Stomach (tissue), 8 donors: ENCODE measurements at regions not wholly inside any gene's neighbourhood (a gene's known extent, or its start where the extent isn't known, plus 50 kb on each side); places are given as distances from the start of the nearest gene placed in this dataset.
"Not testable (repeated sequence)": the region's sequence is repeated elsewhere in the genome, so short reads cannot be mapped to it uniquely, and the experiment has no call there.

Experiments used
- DNase-seq, 2 donors: peaks; one replicate each; pipeline versions ENCODE4 v3.0.0 to v3.0.0-alpha.2; 2013 to 2019
- H3K27ac ChIP-seq, 5 donors: fragments of 200-600 bp in 4 of 5; sonication (generic) in 4 of 5; one replicate each; pipeline ENCODE4 v1.5.1; 2013 to 2019; ENCODE audit warnings: mild to moderate bottlenecking in 1 of 5, moderate library complexity in 1 of 5
- H3K27me3 ChIP-seq, 3 donors: fragments of 200-600 bp; sonication (generic); one replicate each; pipeline ENCODE4 v1.5.1; 2017 to 2019; ENCODE audit warnings: mixed run types in 1 of 3
- H3K36me3 ChIP-seq, 4 donors: fragments of 200-600 bp; sonication (generic); 1 replicate in 3 of 4; 2 replicates in 1 of 4; pipeline ENCODE4 v1.5.1; 2016 to 2019
- H3K4me1 ChIP-seq, 4 donors: fragments of 200-600 bp; sonication (generic); one replicate each; pipeline ENCODE4 v1.5.1; 2016 to 2019
- H3K4me3 ChIP-seq, 4 donors: fragments of 200-600 bp; sonication (generic) in 3 of 4; one replicate each; pipeline ENCODE4 v1.5.1; 2016 to 2019; ENCODE audit warnings: mild to moderate bottlenecking in 1 of 4
- H3K9me3 ChIP-seq, 4 donors: fragments of 200-600 bp; sonication (generic); one replicate each; pipeline ENCODE4 v1.5.1; 2016 to 2019
- EP300 ChIP-seq: sonication (generic); formaldehyde crosslinking; IDR thresholded peaks from one replicate; pipeline ENCODE4 v1.6.1; 2017; ENCODE audit warnings: antibody characterized with exemption
- POLR2A ChIP-seq, 4 donors: fragments of 450-650 bp; IDR thresholded peaks; one replicate each; pipeline ENCODE4 v1.6.1; 2016; ENCODE audit warnings: antibody characterized with exemption in 4 of 4, control low read depth in 2 of 4, mild to moderate bottlenecking in 1 of 4, moderate library complexity in 1 of 4
- POLR2AphosphoS5 ChIP-seq, 3 donors: sonication (generic); formaldehyde crosslinking; IDR thresholded peaks; one replicate each; pipeline ENCODE4 v1.6.1; 2016; ENCODE audit warnings: antibody characterized with exemption in 3 of 3
- WGBS, 5 donors: extraction: QIAGEN DNeasy Blood & Tissue Kit in 3 of 5; methylation state at CpG; one replicate each; pipeline versions ENCODE4 v1.1.5 to v1.1.7; 2013 to 2018; 5-methylcytosine and 5-hydroxymethylcytosine counted together
- intact Hi-C: fragments of 100-400 bp; cut with DNase I; formaldehyde crosslinking; loops from one replicate; pipeline ENCODE4 v1.15.1; 2023; ENCODE audit warnings: low total_unique reads
- TF ChIP-seq, protein P1 (sequence below), 7 experiments: fragments of 450-650 bp in 4 of 7; fragments of 200-600 bp in 3 of 7; sonication (generic) in 3 of 7; IDR thresholded peaks; one replicate each; pipeline ENCODE4 v1.5.1; 2016 to 2019; ENCODE audit warnings: antibody characterized with exemption in 7 of 7, control low read depth in 2 of 7, mild to moderate bottlenecking in 1 of 7
- donor health status: healthy with polysubstance abuse.
- donor health status: Bipolar disorder and iron deficiency.
- donor health status: healthy.

DNA sequence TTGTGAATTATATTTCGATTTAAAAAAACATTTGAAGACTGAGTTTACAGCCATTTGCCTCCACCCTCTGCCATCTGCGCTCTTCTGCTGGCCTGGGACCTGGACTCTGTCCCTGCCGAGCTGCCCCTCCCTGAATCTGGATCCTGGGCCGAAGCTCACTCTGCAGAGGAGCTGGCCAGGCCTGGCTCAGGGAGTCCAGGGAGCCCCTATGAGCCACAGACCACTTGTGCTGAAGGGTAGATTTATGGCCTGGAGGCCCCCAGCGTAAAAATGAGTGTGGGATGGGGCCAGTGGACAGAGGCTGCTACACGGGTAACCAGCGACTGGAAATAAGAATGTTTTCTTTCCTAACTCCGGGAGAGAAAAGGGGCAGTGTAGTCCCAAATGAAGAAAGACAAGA, 129.8 kb downstream of the FGF18 start:
- Histone ChIP-seq H3K4me1 (no peaks in the 10 kb centered on the region), H3K36me3 (no peaks in the 10 kb centered on the region), H3K4me3 (no peak overlapping the region), H3K27ac (no peak overlapping the region), H3K27me3 (no peaks in the 10 kb centered on the region), H3K9me3 (peaks cover 0 to 6% (median 0%) of the 10 kb centered on the region in 4 donors)
- TF ChIP-seq EP300: no peak
- TF ChIP-seq POLR2AphosphoS5 (IDR thresholded peaks at IDR 0.05): no peak
- TF ChIP-seq POLR2A (IDR thresholded peaks at IDR 0.05): no peak
- TF ChIP-seq, protein P1, sequence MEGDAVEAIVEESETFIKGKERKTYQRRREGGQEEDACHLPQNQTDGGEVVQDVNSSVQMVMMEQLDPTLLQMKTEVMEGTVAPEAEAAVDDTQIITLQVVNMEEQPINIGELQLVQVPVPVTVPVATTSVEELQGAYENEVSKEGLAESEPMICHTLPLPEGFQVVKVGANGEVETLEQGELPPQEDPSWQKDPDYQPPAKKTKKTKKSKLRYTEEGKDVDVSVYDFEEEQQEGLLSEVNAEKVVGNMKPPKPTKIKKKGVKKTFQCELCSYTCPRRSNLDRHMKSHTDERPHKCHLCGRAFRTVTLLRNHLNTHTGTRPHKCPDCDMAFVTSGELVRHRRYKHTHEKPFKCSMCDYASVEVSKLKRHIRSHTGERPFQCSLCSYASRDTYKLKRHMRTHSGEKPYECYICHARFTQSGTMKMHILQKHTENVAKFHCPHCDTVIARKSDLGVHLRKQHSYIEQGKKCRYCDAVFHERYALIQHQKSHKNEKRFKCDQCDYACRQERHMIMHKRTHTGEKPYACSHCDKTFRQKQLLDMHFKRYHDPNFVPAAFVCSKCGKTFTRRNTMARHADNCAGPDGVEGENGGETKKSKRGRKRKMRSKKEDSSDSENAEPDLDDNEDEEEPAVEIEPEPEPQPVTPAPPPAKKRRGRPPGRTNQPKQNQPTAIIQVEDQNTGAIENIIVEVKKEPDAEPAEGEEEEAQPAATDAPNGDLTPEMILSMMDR (IDR thresholded peaks at IDR 0.05): no peak
- no peak for DNase-seq
- WGBS, 5 donors: 68 to 82% (median 69%) methylated on average over 8 of the region's 8 CpGs
- intact Hi-C loops: no loop called here

DNA sequence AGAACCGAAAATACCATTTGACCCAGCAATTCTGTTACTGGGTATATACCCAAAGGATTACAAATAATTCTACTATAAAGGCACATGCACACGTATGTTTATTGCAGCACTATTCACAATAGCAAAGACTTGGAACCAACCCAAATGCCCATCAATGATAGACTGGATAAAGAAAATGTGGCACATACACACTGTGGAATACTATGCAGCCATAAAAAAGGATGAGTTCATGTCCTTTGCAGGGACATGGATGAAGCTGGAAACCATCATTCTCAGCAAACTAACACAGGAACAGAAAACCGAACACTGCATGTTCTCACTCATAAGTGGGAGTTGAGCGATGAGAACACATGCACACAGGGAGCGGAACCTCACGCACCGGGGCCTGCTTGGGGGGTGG, 134.4 kb downstream of the FGF18 start:
- 88 to 97% (median 92%) methylated on average over 7 of the region's 7 CpGs for WGBS, 5 donors
- H3K4me3 ChIP-seq, intact Hi-C loops: not testable (repeated sequence)

DNA sequence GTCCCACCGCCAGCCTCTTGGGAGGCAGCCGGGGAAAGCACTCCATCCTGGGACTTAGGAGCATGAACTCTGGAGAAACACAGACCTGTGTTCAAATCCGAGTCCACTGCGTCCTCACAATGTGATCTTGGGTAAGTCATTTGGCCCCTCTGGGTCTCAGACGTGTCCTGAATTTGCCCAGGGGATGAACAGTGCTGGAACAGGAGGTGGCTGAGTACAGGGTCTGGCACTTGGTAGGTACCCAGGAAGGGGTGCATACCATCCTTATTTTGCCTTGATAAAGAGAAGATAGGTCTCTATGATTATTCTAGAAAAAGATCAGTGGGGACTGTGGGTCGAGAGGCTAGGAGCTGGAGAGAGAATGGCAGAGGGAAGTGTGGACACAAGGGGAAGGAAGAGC, 135.7 kb downstream of the FGF18 start:
- Histone ChIP-seq H3K4me1 (no peaks in the 10 kb centered on the region), H3K27me3 (peaks cover 0 to 13% (median 0%) of the 10 kb centered on the region in 3 donors), H3K4me3 (no peak overlapping the region), H3K9me3 (peaks cover 0 to 6% (median 0%) of the 10 kb centered on the region in 4 donors), H3K36me3 (no peaks in the 10 kb centered on the region), H3K27ac (no peak overlapping the region)
- 74 to 92% (median 78%) methylated on average over 6 of the region's 6 CpGs for WGBS, 5 donors
- DNase-seq: no peak
- intact Hi-C loops: no loop called here
- TF ChIP-seq, protein P1 (IDR thresholded peaks at IDR 0.05): no peak

More for the DNA sequence above, 134.4 kb downstream of the FGF18 start:
- not testable (repeated sequence) for H3K27ac ChIP-seq, H3K36me3 ChIP-seq, H3K9me3 ChIP-seq, H3K4me1 ChIP-seq, DNase-seq
- H3K27me3 ChIP-seq: peaks cover 0 to 13% (median 0%) of the 10 kb centered on the region in 3 donors

DNA sequence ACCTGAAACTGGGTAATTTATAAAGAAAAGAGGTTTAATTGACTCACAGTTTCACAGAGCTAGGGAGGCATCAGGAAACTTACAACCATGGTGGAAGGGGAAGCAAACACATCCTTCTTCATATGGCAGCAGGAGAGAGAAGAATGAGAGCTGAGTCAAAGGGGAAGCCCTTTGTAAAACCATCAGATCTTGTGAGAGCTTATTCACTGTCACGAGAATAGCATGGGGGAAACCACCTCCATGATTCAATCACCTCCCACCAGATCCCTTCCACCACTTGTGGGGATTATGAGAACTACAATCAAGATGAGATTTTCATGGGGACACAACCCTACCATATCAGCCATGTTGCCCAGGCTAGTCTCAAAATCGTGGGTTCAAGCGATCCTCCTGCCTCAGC, 143.4 kb downstream of the FGF18 start:
- WGBS, 5 donors: 77 to 89% (median 84%) methylated on average over 3 of the region's 3 CpGs
- no peaks in the 10 kb centered on the region for H3K27me3 ChIP-seq
- DNase-seq: no peak
- intact Hi-C loops: no loop called here
- peaks cover 0 to 3% (median 0%) of the 10 kb centered on the region in 4 donors for H3K9me3 ChIP-seq
- no peak overlapping the region for H3K4me3 ChIP-seq
- no peak overlapping the region for H3K27ac ChIP-seq
- no peak for TF ChIP-seq POLR2A (IDR thresholded peaks at IDR 0.05)
- TF ChIP-seq POLR2AphosphoS5 (IDR thresholded peaks at IDR 0.05): no peak
- TF ChIP-seq EP300: no peak
- TF ChIP-seq, protein P1 (IDR thresholded peaks at IDR 0.05): no peak
- H3K4me1 ChIP-seq: no peaks in the 10 kb centered on the region
- no peaks in the 10 kb centered on the region for H3K36me3 ChIP-seq

DNA sequence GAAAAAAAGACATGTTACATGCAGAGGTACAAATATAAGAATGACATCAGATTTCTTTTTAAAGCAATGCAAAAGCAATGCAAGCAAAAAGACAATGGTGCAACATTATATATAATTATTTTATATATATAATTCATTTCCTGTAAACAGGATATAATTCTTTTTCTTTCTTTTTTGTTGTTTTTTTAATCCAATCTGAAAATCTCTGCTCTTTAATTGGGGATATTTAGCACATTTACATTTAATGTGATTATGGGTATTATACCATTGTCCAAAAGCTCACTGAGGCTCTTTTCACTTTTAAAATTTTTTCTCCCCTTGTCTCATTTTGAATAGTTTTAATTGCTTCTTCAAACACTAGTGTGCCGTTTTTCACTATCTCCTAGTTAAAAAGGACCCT, 148.9 kb downstream of the FGF18 start:
- Histone ChIP-seq H3K9me3 (peaks cover 0 to 30% (median 17%) of the 10 kb centered on the region in 4 donors), H3K4me1 (no peaks in the 10 kb centered on the region), H3K36me3 (no peaks in the 10 kb centered on the region), H3K27me3 (no peaks in the 10 kb centered on the region), H3K4me3 (no peak overlapping the region), H3K27ac (no peak overlapping the region)
- no peak for DNase-seq
- WGBS, 5 donors: 65 to 83% (median 69%) methylated on average over 1 of the region's 1 CpG
- TF ChIP-seq, protein P1 (IDR thresholded peaks at IDR 0.05): no peak
- TF ChIP-seq POLR2AphosphoS5 (IDR thresholded peaks at IDR 0.05) (no peak), EP300 (no peak), POLR2A (IDR thresholded peaks at IDR 0.05) (no peak)
- intact Hi-C loops: no loop called here
